NCI-H187 (cell line): ENCODE measurements at regions not wholly inside any gene's neighbourhood (a gene's known extent, or its start where the extent isn't known, plus 50 kb on each side); places are given as distances from the start of the nearest gene placed in this dataset.
"Not testable (repeated sequence)": the region's sequence is repeated elsewhere in the genome, so short reads cannot be mapped to it uniquely, and the experiment has no call there.

ENCODE experiments used
- DNase-seq, 2 experiments: peaks; one replicate each; lab custom pipeline; 2025; lab: John Stamatoyannopoulos, UW

DNA sequence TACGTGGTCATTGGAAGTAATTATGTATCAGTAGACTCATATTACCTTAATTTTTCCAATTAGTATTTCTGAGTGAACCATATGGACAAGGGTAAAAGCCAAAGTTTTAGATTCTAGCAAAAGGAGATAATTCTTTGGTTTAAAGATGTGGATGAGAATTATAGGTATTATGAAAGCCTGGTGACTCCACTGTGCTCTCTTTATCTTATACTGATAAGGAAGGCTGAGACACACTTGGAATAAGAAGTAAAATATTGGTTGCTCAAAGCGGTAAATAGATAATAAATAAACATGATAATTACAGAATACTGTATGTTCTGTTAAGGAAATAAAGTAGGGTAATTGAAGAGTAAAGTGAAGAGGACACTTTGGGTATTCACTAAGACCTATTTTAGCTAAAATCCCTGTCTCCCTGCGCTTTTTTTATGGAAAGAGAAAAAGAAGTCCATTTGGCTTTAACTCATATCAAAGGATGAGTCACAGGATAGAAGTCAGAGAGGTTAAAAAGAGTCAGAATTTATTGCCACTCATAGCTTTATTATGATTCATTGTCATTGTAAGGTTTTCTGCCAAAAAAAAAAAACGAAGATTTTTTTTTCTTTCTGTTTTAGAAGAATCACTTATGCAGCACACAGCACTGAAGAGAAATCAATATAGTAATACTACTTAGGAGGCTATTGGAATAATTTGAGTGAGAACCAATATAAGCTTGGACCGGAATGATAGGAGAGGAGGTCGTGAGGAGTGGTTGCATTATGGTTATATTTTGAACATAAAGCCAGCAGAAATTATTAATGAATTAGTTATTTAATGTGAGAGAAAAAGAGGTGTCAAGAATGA, 2463.1 kb downstream of the ARAP2 start:
- no peak for DNase-seq

DNA sequence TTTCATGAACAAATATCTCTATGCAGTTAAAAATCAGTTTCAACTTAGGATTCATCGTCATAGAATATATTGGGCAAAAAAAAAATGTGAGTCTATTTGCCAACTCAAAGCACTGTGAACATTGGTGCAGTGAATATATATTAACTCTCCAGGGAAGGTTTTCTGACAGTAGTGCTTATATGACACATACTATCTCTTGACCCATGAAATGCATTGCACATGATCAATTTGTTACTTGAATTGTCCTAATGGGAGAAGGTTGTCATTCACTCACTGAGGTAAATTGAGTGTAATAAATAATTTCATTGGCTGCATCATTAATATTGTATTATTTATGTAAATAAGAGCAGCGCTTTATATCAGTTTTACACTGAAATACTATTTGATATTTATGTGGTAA, 2458.5 kb downstream of the ARAP2 start:
- no peak for DNase-seq

DNA sequence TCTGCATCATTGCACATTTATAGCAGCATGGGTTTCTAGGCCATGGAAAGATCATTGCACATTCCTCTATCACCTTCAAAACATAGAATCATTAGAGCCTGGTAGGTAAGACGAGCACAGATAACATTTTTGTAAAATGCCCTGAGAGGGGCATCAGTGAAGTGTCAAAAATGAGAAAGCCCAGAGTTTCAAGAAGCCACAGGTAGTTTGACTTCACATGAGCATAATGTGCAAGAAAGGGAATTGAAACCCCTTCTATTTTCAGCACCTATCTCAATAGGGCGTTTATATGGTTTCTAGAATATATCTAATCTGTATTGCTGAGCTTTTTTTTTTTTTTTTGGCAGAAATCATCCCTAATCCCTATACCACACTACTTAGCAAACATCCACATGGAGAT, 2441.7 kb downstream of the ARAP2 start:
- DNase-seq = no peak

DNA sequence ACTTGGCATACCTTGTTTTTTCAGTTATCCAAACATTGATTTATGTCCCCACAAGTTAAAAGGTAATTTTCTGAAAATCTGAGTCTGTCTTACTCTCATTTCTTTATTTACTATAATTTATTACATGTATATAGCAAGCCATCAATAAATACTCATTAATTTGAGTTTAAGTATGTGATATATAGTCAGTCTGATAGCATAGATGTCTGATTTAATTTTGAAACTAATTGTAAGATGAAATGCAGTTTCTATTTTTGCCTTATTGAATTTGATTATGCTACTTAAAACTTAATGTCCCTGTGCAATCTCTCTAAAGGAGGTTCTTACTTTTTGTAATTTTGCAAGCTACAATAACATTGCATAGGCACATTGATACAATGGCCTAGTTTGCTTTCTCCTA, 2418.6 kb downstream of the ARAP2 start:
- no peak for DNase-seq

DNA sequence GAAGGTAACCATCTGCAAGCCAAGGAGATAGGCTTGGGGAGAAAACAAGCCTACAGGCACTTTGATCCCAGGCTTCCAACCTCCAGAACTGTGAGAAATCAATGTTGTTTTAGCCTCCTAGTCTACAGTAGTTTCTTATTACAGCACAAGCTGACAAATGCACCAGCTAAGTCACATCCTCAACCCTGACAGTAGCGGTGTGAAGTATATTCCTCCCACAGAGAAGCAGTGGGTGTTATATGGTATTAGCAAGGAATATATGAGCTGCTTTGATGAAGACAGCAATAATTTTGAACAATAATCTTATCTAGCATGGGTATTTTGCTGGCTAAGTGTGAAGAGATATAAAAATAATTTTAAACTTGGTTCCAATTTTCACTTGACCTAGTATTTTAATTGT, 2415.0 kb downstream of the ARAP2 start:
- not testable (repeated sequence) for DNase-seq

DNA sequence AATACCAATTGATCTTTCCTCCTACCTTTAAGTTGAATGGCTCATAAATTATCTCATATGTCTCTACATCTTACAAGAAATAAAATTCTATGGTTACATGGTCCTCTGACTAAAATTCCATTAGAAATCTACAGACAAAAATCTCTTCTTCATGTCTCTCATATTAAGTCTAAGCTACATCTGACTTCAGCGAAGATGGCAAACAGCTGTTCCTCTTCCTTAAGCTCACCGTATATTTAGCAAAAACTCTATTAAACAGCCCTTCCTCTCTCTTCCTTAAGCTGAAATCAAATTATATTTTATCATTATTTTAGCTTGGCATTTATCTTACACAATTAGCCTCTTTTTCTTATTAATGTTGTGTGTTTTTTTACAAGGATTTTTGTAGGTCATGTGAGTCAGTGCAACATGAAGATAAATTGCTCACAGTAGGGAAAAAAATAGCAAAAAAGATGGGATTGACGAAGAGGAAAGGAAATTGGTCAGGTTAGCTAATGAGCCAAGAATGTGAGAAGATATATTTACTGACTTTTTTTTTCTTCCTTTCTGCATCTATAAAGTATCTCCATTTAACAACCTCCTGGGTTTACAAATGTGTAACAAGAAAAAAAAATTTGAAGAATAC, 2412.8 kb downstream of the ARAP2 start:
- no peak for DNase-seq

DNA sequence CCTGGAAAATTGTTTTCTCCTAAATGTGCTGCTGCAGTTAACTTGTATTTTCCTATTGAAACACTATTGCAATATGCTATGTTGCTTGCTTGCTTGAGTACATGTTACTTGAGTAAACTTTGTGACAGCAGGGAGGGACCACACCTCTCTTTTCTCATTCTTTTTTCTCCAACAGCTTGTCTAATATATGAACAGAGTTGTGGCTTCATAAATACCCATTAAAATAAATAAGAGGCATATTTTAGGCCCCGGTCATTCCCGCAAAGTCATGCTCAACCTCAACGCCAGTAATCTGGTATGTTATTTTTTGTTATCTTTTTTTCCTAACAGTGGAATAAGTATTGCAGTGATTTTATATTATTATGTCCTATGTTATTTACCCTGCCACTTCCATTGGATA, 2408.6 kb downstream of the ARAP2 start:
- DNase-seq = not testable (repeated sequence)

DNA sequence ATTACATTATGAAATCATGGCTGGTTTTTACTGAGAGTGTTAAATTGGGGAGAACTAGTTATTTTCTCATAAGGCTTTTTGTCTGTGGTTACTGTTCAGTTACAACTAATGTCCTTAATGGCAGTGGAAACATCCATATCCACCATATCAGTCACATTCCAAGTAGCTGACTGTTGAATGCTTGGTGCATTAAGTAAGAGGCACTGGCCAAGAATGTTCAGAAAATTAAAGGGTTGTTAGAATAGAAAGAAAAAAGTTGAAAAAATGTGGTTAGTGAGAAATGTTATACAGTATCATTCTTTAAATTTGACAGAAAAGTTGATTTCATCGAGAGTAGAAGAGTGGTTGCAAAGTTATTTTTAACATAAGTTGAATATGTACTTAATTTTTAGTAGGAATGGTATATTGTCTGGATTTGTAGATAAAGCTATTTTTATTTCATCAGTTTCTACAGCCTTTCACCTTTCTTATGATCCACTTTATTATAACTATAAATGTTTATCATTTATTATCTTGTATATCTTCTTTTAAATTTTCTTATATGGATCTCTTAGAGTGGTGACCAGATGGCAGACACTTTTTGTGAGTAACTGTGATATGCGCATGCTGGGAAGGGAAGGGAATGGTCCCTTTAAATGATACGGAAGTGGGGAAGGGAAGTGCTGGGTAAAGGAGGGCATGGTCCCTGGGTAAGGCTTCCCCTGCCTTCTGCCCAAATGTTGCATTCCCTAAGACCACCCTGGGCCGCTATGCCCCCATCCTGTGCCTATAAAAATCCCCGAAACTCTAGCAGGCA, 2407.1 kb downstream of the ARAP2 start:
- DNase-seq = no peak

DNA sequence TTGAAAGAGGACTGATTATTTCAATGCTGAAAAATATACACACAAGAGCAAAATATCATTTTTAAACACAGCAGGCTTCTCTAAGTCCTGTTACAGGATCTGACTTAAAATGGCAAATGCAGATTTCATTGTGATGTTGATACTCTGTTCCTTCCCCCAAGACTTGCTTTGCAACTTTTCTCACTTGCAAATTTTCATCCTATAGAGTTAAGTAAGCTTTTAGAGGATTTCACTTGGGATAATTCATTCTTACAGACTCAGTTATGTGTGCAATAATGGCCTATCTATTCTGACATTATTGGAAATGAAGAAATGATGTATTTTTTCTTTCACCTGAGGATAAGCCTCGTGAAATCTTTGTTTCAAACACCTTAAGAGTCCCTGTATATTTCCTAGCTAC, 2403.2 kb downstream of the ARAP2 start:
- no peak for DNase-seq

DNA sequence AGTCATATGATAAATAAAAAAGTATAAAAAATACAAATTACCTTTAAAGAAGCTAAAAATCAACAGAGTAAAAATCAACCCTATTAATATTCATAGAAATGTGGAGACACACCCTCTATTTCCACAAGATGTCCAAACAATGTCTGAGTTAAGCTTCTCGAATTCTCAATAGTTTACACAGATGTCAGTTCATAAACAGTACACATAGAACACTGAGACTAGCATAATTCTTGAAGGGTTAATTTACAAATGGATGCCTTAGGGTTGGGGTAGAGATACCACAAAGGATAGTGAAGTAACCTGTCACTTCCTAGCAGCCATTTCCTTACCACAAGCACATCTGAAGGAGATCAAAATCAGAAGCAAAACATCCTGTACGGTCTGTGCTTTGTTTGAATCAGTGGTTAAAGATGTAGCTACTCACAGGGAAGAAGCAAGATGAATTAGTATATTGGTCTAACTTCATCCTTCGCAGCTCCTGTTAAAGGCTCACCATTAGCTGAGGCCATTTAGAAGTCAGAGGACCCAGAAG, 2393.9 kb downstream of the ARAP2 start:
- no peak for DNase-seq

DNA sequence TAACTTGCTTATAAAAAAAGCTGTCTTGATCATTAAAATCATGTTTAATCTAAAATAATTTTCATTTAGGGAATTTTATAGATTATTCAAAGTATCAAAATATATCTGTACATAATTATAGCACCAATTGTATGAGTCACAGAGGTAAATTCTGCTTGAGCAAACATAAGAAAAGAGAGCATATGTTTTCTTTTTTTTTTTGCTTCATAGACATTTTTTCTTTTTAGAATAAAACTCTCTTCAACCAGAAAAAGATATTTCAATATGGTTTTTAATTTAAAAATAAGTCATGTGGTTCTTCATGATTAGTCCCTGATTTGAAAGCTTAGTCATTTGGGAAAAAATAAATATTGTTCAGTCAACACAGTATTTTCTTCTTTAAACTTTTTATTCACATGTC, 2390.6 kb downstream of the ARAP2 start:
- DNase-seq = not testable (repeated sequence)

DNA sequence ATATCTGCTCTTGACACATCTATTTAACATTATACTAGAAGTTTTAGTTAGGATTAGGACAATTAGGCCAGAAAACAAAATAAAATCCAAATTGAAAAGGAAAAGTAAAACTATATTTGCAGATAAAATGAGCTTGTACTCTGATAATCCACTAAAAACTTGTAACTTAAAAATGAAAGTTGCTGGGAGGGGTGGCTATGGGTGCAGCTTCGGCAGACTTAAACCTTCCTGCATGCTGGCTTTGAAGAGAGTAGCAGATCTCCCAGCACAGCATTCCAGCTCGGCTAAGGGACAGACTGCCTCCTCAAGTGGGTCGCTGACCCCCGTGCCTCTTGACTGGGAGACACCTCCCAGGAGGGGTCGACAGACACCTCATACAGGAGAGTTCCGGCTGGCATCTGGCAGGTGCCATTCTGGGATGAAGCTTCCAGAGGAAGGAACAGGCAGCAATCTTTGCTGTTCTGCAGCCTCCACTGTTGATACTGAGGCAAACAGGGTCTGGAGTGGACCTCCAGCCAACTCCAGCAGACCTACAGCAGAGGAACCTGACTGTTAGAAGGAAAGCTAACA, 2379.9 kb downstream of the ARAP2 start:
- no peak for DNase-seq

DNA sequence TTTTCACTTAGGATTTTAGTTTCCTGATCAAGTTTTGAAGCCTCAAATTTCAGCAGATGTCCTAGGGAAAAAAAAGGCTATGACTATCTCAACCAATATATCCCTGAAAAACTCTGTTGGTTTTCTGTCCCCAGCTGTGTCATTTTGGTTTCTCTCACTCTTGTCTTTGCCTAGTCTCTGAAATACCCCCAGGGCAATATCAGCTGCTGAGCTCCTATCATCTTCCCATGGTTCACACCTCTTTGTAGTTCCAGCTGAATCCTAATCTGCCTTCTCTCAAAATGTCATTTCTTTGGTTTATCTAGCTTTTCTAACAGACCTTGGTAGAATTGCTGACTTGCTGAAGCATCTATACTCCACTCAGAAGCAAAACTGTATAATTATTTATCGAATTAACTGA, 2370.5 kb downstream of the ARAP2 start:
- no peak for DNase-seq

DNA sequence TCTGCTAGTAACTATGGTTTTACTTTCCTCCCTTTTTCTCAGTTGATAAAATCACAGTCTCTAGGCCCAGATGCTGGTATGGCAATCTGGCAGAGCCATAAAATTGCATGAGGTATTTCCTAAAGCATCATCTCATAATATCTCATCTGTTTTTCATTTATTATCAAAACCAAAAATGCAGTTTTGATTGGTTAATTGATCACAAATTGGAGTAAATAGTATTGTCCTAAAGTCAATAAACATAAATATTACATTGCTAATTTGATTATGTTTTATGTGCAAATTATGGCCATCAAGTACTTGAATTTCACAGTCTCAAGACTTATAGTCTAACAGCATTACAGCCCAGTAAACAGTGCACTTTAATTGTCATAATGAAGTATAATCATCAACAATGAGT, 2365.6 kb downstream of the ARAP2 start:
- DNase-seq = no peak

DNA sequence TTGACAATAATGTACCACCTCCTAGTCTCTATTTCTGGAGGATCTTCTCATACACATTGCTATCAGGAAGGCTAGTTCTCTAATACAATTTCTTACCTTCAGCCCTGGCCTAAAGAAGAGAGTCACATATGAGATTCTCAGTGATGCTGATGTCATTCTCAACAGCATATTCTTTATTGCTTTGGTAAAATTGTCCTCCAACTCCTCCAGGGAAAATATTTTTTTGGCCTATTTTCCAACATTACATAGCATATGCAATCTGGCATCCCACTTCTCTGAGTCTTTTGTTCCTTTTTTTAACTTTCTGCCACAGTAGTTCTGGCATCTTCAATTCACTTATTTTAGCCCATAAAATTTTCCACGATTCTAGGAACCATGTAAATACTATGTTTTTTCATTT, 2363.1 kb downstream of the ARAP2 start:
- DNase-seq = no peak

DNA sequence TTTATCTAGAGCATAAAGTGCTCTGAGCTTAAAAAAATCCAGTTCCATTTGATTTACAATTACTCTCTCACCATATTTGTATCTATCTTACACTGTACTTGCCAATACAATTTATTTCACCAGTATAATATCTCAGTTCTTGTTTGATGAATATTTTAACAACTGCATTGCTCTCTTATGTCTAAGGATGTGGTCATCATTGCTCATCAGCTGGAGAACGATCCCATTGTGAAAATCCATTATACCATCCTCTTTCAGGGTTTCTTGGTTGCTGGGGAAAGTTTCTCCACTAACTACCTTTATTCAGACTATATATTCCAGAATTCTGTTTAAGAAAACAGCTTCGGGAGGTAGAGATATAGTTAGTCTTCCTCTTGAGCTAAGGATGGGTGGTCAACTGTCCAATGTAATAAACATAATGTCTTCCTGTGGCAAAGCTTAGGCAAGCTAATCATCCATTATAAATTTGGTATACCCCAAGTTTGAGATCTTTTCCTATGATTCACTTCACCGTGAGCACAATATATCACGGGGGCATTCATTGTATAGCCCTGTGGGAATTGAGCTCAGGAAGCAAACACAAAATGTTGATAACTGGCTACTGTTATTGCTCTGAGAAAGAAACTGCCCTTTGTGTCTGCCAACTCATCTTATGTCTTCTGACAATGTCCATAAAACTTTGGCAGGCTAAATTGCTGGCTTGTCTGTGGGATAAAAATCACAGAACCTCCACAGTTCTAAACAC, 2361.9 kb downstream of the ARAP2 start:
- no peak for DNase-seq

DNA sequence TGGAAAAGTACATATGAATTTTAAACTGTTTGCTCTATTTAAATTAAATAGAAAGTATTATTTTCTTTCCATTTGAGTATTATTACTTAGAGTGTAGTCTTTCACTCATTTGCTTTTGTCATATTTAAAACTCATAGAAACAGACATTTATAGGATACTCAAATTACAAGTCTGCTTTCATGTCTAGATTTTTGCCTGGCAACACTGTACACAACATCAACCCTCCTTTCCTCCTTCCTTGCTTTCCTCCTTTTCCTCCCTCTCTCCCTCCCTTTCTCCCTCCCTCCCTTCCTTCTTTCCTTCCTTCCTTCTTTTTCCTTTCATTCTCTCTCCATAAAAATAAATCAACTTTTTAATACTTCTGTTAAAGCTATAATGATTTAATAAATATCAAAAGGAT, 2361.2 kb downstream of the ARAP2 start:
- no peak for DNase-seq

DNA sequence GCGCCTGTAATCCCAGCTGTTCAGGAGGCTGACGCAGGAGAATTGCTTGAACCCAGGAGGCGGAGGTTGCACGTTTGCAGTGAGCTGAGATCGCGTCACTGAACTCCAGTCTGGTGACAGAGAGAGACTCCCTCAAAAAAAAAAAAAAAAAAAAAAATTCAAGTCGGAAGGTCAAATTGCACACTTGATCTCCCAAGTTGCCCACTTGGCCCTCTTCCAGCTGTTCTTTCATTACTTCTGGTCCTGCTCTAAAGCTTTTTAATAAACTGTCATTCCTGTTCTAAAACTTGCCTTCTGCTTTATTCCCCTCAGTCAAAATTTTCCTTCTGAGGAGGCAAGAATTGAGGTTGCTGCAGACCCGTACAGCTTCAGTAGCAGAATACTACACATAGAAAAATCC, 2358.0 kb downstream of the ARAP2 start:
- DNase-seq = no peak

DNA sequence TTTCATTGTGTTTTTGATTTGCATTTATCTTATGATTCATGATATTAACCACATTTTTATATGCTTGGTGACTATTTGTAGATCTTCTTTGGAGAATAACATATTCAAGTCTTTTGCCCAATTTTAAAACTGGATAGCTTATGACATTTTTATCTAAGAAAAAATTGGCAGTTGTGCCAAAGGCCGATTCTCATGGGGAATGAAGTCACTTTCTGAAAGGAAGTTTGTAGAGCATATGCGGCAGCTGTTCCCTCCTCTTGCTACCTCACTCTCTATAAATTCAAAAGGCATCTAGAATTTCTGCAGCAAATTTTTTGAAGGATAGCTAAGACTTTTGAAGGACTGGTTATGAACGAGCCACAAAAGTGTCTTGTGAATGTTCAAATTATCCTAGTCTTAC, 2353.5 kb downstream of the ARAP2 start:
- no peak for DNase-seq

DNA sequence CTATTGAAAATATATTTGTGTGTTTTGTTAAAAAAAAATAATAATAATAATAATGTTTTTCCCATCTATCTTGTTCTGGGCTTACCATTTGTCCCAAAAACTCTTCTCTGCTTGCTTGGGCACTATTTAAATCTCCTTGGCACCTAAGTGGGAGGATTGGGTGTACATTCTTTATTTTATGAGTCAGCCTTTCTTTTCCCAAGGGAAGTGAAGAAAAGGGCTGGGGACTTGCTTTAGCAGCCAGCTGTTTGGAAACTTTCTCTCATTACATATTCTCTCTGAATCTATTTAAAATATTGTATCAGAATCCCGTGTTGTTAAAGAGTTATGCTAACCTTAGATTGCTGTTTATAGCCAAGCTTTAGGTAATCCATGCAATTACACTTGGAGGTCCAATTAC, 2332.4 kb downstream of the ARAP2 start:
- no peak for DNase-seq

DNA sequence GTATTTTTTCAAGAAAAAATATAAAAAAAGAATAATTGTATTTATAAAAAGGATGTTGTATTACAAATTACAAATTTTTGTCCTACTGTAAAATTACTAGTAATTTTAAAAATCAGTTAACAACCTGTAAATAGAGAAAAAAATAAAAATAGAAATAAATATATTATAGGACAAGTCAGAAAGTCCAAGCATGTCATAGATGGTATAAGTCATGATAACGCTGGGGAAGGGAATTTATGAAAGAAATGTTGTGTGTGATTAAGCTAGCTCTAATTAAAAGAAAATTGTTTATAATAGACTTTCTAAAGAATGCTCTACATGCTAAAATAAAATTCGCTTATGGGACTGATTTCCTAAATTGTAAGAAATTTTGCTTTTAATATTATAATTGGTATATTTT, 2329.9 kb downstream of the ARAP2 start:
- DNase-seq = no peak

DNA sequence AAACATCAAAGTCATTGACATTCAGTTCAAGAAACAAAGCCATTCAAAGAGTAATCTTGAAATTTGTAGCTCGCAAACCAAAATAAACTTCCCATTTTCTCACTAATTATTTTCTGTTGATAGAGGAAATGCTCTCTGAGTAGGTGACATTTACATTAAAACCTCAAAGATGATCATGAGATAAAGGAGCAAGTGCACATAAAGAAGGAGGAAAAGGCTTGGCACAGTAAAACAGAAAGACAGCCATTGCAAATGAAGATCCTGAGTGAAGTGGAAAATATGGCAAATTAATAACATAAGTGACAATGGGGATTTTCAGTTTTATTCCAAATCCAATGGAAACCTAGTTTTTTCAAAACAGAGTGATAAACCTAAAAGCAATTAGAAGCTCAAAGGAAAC, 2320.8 kb downstream of the ARAP2 start:
- no peak for DNase-seq
